H9 (cell line): ENCODE measurements at regions not wholly inside any gene's neighbourhood (a gene's known extent, or its start where the extent isn't known, plus 50 kb on each side); places are given as distances from the start of the nearest gene placed in this dataset.
"Not testable (repeated sequence)": the region's sequence is repeated elsewhere in the genome, so short reads cannot be mapped to it uniquely, and the experiment has no call there.

Experiments used
- DNase-seq: peaks from one replicate; pipeline ENCODE4 v3.0.0-alpha.2; 2017
- H2AFZ ChIP-seq: one replicate; pipeline ENCODE4 v1.6.1; 2013; ENCODE audit warnings: mild to moderate bottlenecking, low read length, control low read depth, moderate library complexity
- H2AK5ac ChIP-seq: 2 replicates; pipeline ENCODE4 v1.6.1; 2013; ENCODE audit warnings: low read length, control low read depth, mixed read lengths; ENCODE audit not compliant: insufficient read length
- H2BK120ac ChIP-seq: one replicate; pipeline ENCODE4 v1.6.1; 2013; ENCODE audit warnings: low read depth, mild to moderate bottlenecking, low read length, control low read depth, inconsistent platforms; ENCODE audit not compliant: poor library complexity, severe bottlenecking
- H2BK12ac ChIP-seq: 2 replicates; pipeline ENCODE4 v1.6.1; 2013; ENCODE audit warnings: low read length, control low read depth, mixed read lengths, low read depth; ENCODE audit not compliant: insufficient read length
- H2BK15ac ChIP-seq: 2 replicates; pipeline ENCODE4 v1.6.1; 2013; ENCODE audit warnings: low read depth, low read length, control low read depth
- H2BK20ac ChIP-seq: one replicate; pipeline ENCODE4 v1.6.1; 2013; ENCODE audit warnings: low read depth, mild to moderate bottlenecking, low read length, control low read depth, inconsistent platforms; ENCODE audit not compliant: poor library complexity, severe bottlenecking
- H2BK5ac ChIP-seq: 2 replicates; pipeline ENCODE4 v1.6.1; 2013; ENCODE audit warnings: low read length, control low read depth, mixed read lengths; ENCODE audit not compliant: insufficient read length
- H3K14ac ChIP-seq: 2 replicates; pipeline ENCODE4 v1.6.1; 2013; ENCODE audit warnings: low read length, control low read depth; ENCODE audit not compliant: insufficient read depth
- H3K18ac ChIP-seq: 2 replicates; pipeline ENCODE4 v1.6.1; 2013; ENCODE audit warnings: low read depth, mild to moderate bottlenecking, mixed read lengths, low read length, control low read depth; ENCODE audit not compliant: insufficient read length
- H3K23ac ChIP-seq: 2 replicates; pipeline ENCODE4 v1.6.1; 2013; ENCODE audit warnings: low read length, control low read depth, mixed read lengths, low read depth; ENCODE audit not compliant: insufficient read length
- H3K23me2 ChIP-seq: 2 replicates; pipeline ENCODE4 v1.6.1; 2013; ENCODE audit warnings: low read depth, mild to moderate bottlenecking, mixed read lengths, low read length, control low read depth; ENCODE audit not compliant: insufficient read length, poor library complexity, severe bottlenecking
- H3K27ac ChIP-seq: 2 replicates; pipeline ENCODE4 v1.5.1; 2013; ENCODE audit warnings: low read length, control low read depth, mixed read lengths, low read depth; ENCODE audit not compliant: insufficient read length
- H3K27me3 ChIP-seq: 2 replicates; pipeline ENCODE4 v1.6.1; 2013; ENCODE audit warnings: low read length, control low read depth, inconsistent platforms; ENCODE audit not compliant: insufficient read depth
- H3K4ac ChIP-seq: 2 replicates; pipeline ENCODE4 v1.6.1; 2013; ENCODE audit warnings: low read depth, mild to moderate bottlenecking, control low read depth, inconsistent platforms, low read length, moderate library complexity
- H3K4me1 ChIP-seq: 2 replicates; pipeline ENCODE4 v1.6.1; 2013; ENCODE audit warnings: low read length, control low read depth, inconsistent platforms; ENCODE audit not compliant: insufficient read depth
- H3K4me2 ChIP-seq: 2 replicates; pipeline ENCODE4 v1.6.1; 2013; ENCODE audit warnings: low read length, control low read depth, mixed read lengths; ENCODE audit not compliant: insufficient read length, insufficient read depth
- H3K56ac ChIP-seq: 2 replicates; pipeline ENCODE4 v1.6.1; 2013; ENCODE audit warnings: low read depth, mild to moderate bottlenecking, mixed read lengths, low read length, control low read depth; ENCODE audit not compliant: insufficient read length
- H3K79me1 ChIP-seq: 2 replicates; pipeline ENCODE4 v1.6.1; 2013; ENCODE audit warnings: low read depth, mild to moderate bottlenecking, moderate library complexity, low read length, control low read depth, inconsistent platforms; ENCODE audit not compliant: insufficient read depth, poor library complexity, severe bottlenecking
- H3K79me2 ChIP-seq: 2 replicates; pipeline ENCODE4 v1.6.1; 2013; ENCODE audit warnings: low read length, control low read depth, inconsistent platforms; ENCODE audit not compliant: insufficient read depth
- H3K9ac ChIP-seq: 2 replicates; pipeline ENCODE4 v1.6.1; 2013; ENCODE audit warnings: low read length, control low read depth, mixed read lengths; ENCODE audit not compliant: insufficient read length; ENCODE audit errors: extremely low read depth
- H3K9me3 ChIP-seq: one replicate; pipeline ENCODE4 v1.6.1; 2013; ENCODE audit warnings: low read depth, low read length, inconsistent platforms; ENCODE audit not compliant: control insufficient read depth
- H3T11ph ChIP-seq: one replicate; pipeline ENCODE4 v1.6.1; 2013; ENCODE audit warnings: mild to moderate bottlenecking, low read length, control low read depth, inconsistent platforms
- H4K20me1 ChIP-seq: one replicate; pipeline ENCODE4 v1.6.1; 2013; ENCODE audit not compliant: control insufficient read depth, insufficient read length, insufficient read depth
- H4K5ac ChIP-seq: 2 replicates; pipeline ENCODE4 v1.6.1; 2013; ENCODE audit warnings: low read depth, mild to moderate bottlenecking, mixed read lengths, low read length, control low read depth; ENCODE audit not compliant: insufficient read length
- H4K8ac ChIP-seq: replicated peaks from 2 replicates; pipeline ENCODE4 v1.6.1; 2013; ENCODE audit warnings: low read length, control low read depth, mixed read lengths, low read depth; ENCODE audit not compliant: insufficient read length
- H4K91ac ChIP-seq: 2 replicates; pipeline ENCODE4 v1.6.1; 2013; ENCODE audit warnings: low read depth, mild to moderate bottlenecking, moderate library complexity, mixed read lengths, low read length, control low read depth; ENCODE audit not compliant: insufficient read length
- H3K27ac Mint-ChIP-seq, 3 experiments: 2 replicates in 2 of 3; 3 replicates in 1 of 3; pipeline ENCODE4 v1.8.0; 2020 to 2021; ENCODE audit warnings: mixed read lengths in 3 of 3, mild to moderate bottlenecking in 1 of 3, moderate library complexity in 1 of 3
- H3K27me3 Mint-ChIP-seq: 2 replicates; pipeline ENCODE4 v1.8.0; 2021; ENCODE audit warnings: low read depth, mild to moderate bottlenecking, moderate library complexity, mixed read lengths
- H3K36me3 Mint-ChIP-seq, 3 experiments: 2 replicates in 2 of 3; 3 replicates in 1 of 3; pipeline ENCODE4 v1.8.0; 2020 to 2021; ENCODE audit warnings: low read depth in 3 of 3, mixed read lengths in 3 of 3; ENCODE audit not compliant: insufficient read depth in 1 of 3
- H3K4me1 Mint-ChIP-seq, 2 experiments: 2 replicates each; pipeline ENCODE4 v1.8.0; 2020; ENCODE audit warnings: mixed read lengths in 2 of 2
- H3K4me3 Mint-ChIP-seq, 2 experiments: 2 replicates in 1 of 2; 3 replicates in 1 of 2; pipeline ENCODE4 v1.8.0; 2020 to 2021; ENCODE audit warnings: mild to moderate bottlenecking in 2 of 2, mixed read lengths in 2 of 2, moderate library complexity in 1 of 2
- H3K9me3 Mint-ChIP-seq, 2 experiments: 2 replicates in 1 of 2; 3 replicates in 1 of 2; pipeline ENCODE4 v1.8.0; 2020; ENCODE audit warnings: mild to moderate bottlenecking in 2 of 2, mixed read lengths in 2 of 2, moderate library complexity in 1 of 2
- WGBS: extraction: QIAGEN DNeasy Blood & Tissue Kit; methylation state at CpG from one replicate; pipeline ENCODE4 v1.1.7; 2013; ENCODE audit warnings: missing lambda C conversion rate, low lambda C conversion rate, mixed read lengths; ENCODE audit not compliant: insufficient read length; ENCODE audit errors: extremely low coverage; 5-methylcytosine and 5-hydroxymethylcytosine counted together

DNA sequence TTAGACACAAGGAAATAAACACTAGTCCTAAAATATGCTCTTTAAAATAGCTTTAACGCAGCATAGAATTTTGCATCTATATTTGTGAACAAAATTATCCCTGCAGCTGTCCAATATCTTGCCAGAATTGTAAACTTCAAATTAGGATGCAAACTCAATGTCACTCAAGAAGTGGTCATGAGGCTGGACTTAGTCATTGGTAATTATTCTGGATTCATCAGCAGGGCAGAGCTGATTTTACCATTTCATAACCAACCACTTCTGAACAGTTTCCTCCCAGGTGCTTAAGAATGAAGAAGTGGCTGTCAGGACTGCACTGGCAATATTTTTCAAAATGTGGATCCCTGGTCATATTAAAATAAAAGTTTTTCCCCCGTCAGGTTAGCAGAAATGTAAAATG is 219.5 kb downstream of the SPATA31A6 start:
- H3K4ac ChIP-seq, H3K23ac ChIP-seq, H3T11ph ChIP-seq, H3K27ac Mint-ChIP-seq, H2BK5ac ChIP-seq, H2BK15ac ChIP-seq, H3K9me3 Mint-ChIP-seq, H2BK12ac ChIP-seq, H3K4me1 Mint-ChIP-seq, H3K27me3 Mint-ChIP-seq, H4K8ac ChIP-seq, H3K36me3 Mint-ChIP-seq, H2BK120ac ChIP-seq, H3K18ac ChIP-seq, H3K79me1 ChIP-seq, H2BK20ac ChIP-seq, H3K27me3 ChIP-seq, H4K91ac ChIP-seq, H3K79me2 ChIP-seq, H3K4me1 ChIP-seq, H3K14ac ChIP-seq, H4K20me1 ChIP-seq, DNase-seq, H3K27ac ChIP-seq, H2AK5ac ChIP-seq, H3K9me3 ChIP-seq, H3K4me2 ChIP-seq, H4K5ac ChIP-seq, H3K56ac ChIP-seq, H2AFZ ChIP-seq, H3K4me3 Mint-ChIP-seq, H3K23me2 ChIP-seq, H3K9ac ChIP-seq: not testable (repeated sequence)
- WGBS = no CpG with 5 or more reads among the region's 2 CpGs

DNA sequence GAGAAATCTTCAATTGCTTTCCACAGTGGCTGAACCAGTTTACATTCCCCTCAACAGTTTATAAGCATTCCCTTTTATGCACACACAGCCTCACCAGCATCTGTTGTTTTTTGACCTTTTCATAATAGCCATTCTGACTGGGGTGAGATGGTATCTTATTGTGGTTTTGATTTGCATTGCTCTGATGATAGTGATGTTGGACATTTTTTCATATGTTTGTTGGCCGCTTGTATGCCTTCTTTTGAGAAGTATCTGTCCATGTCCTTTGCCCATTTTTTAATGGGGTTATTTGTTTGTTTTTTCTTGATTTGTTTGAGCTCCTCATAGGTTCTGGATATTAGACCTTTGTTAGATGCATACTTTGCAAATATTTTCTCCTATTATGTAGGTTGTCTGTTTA is 226.1 kb downstream of the SPATA31A6 start:
- H3K4me1 ChIP-seq, H3K56ac ChIP-seq, H3K4me3 Mint-ChIP-seq, H2BK120ac ChIP-seq, H3K23ac ChIP-seq, H3K27me3 Mint-ChIP-seq, H3K79me1 ChIP-seq, H2BK15ac ChIP-seq, H3K18ac ChIP-seq, H3K36me3 Mint-ChIP-seq, H2BK5ac ChIP-seq, H4K8ac ChIP-seq, H3T11ph ChIP-seq, DNase-seq, H3K27me3 ChIP-seq, H3K27ac Mint-ChIP-seq, H3K27ac ChIP-seq, H3K9ac ChIP-seq, H3K79me2 ChIP-seq, H4K20me1 ChIP-seq, H2BK20ac ChIP-seq, H3K14ac ChIP-seq, H4K91ac ChIP-seq, H3K4me2 ChIP-seq, H3K9me3 ChIP-seq, H2BK12ac ChIP-seq, H2AFZ ChIP-seq, H4K5ac ChIP-seq, H3K9me3 Mint-ChIP-seq, H2AK5ac ChIP-seq, H3K23me2 ChIP-seq, H3K4ac ChIP-seq, H3K4me1 Mint-ChIP-seq: not testable (repeated sequence)
- no CpG with 5 or more reads among the region's 1 CpG for WGBS

DNA sequence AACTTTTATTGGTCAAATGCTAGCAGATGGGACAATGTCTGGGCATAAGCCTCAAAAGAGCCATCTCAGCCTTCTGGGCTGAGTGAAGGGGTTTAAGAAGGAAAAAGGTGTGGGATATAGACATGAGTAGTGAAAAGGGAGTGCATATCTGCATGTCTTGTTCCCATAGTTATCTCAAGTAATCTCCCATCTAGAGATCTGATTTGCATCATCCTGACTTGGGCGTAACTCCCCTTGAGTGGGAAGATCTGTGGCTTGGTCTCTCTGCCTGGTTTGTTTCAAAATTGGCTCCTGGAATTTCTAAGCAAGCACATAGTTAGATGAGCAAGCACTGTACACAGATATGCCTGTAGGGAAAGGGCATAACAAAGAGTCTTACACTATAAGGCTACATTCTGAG is 228.9 kb downstream of the SPATA31A6 start:
- not testable (repeated sequence) for H3K4ac ChIP-seq, H2BK120ac ChIP-seq, H3T11ph ChIP-seq, H3K14ac ChIP-seq, H2BK12ac ChIP-seq, H3K56ac ChIP-seq, H3K23ac ChIP-seq, H3K23me2 ChIP-seq, H2BK5ac ChIP-seq, H3K27me3 Mint-ChIP-seq, H4K91ac ChIP-seq, H4K20me1 ChIP-seq, H3K79me2 ChIP-seq, DNase-seq, H2BK20ac ChIP-seq, H3K9ac ChIP-seq, H3K4me1 ChIP-seq, H3K27ac Mint-ChIP-seq, H3K9me3 Mint-ChIP-seq, H2AK5ac ChIP-seq, H3K36me3 Mint-ChIP-seq, H3K4me3 Mint-ChIP-seq, H3K4me1 Mint-ChIP-seq, H3K27me3 ChIP-seq, H3K4me2 ChIP-seq, H3K27ac ChIP-seq, H4K8ac ChIP-seq, H3K79me1 ChIP-seq, H3K9me3 ChIP-seq, H4K5ac ChIP-seq, H2BK15ac ChIP-seq, H3K18ac ChIP-seq, H2AFZ ChIP-seq
- no CpG with 5 or more reads among the region's 1 CpG for WGBS
